Adrenal gland (tissue), 9 donors: ENCODE measurements at regions not wholly inside any gene's neighbourhood (a gene's known extent, or its start where the extent isn't known, plus 50 kb on each side); places are given as distances from the start of the nearest gene placed in this dataset.

Experiments
- DNase-seq, 7 donors: peaks; one replicate each; pipeline ENCODE4 v3.0.0-alpha.2; 2019 to 2020
- H3K27ac ChIP-seq, 5 donors: fragments of 200-600 bp; sonication (generic) in 4 of 5; 1 replicate in 3 of 5; 2 replicates in 2 of 5; pipeline versions ENCODE4 v1.5.1 to v1.8.0; 2016 to 2020; ENCODE audit warnings: mild to moderate bottlenecking in 1 of 5
- H3K27me3 ChIP-seq: fragments of 200-600 bp; 2 replicates; pipeline ENCODE4 v1.8.0; 2021
- H3K36me3 ChIP-seq, 2 donors: fragments of 200-600 bp; replicated peaks in 1 of 2; 1 replicate in 1 of 2; 2 replicates in 1 of 2; pipeline versions ENCODE4 v1.5.1 to v1.8.0; 2018 to 2022
- H3K4me1 ChIP-seq, 2 donors: fragments of 200-600 bp; replicated peaks in 1 of 2; 1 replicate in 1 of 2; 2 replicates in 1 of 2; pipeline versions ENCODE4 v1.5.1 to v1.8.0; 2018 to 2021
- H3K4me3 ChIP-seq, 4 donors: fragments of 200-600 bp; sonication (generic) in 3 of 4; one replicate each; pipeline ENCODE4 v1.5.1; 2016 to 2018
- H3K9me3 ChIP-seq, 3 donors: fragments of 200-600 bp; sonication (generic) in 1 of 3; replicated peaks in 1 of 3; 1 replicate in 2 of 3; 2 replicates in 1 of 3; pipeline versions ENCODE4 v1.5.1 to v1.8.0; 2016 to 2021
- CTCF ChIP-seq, 6 experiments: fragments of 450-650 bp in 4 of 6; fragments of 200-600 bp in 2 of 6; sonication (generic) in 1 of 6; IDR thresholded peaks; 1 replicate in 5 of 6; 2 replicates in 1 of 6; pipeline versions ENCODE4 v1.5.1 to v1.8.0; 2016 to 2021; ENCODE audit warnings: antibody characterized with exemption in 6 of 6, mild to moderate bottlenecking in 2 of 6, moderate library complexity in 1 of 6
- POLR2A ChIP-seq, 2 donors: fragments of 450-650 bp; IDR thresholded peaks; one replicate each; pipeline ENCODE4 v1.6.1; 2017; ENCODE audit warnings: antibody characterized with exemption in 2 of 2, mild to moderate bottlenecking in 2 of 2, moderate library complexity in 1 of 2
- WGBS, 4 donors: extraction: QIAGEN DNeasy Blood & Tissue Kit in 2 of 4; methylation state at CpG; one replicate each; pipeline versions ENCODE4 v1.1.5 to v1.1.7; 2013 to 2017; 5-methylcytosine and 5-hydroxymethylcytosine counted together
- intact Hi-C, 2 donors: fragments of 100-400 bp; cut with DNase I; formaldehyde crosslinking; loops; one replicate each; pipeline versions ENCODE4 v1.14.1 to v1.15.0; 2022 to 2023
- donor health status: healthy with polysubstance abuse.
- donor health status: Bipolar disorder and iron deficiency.
- donor health status: DM: yes; HTN: yes; CAD: no.
- donor health status: DM: no; HTN: no; CAD: no.
- donor health status: DM: no; HTN: no; CAD: no.

DNA sequence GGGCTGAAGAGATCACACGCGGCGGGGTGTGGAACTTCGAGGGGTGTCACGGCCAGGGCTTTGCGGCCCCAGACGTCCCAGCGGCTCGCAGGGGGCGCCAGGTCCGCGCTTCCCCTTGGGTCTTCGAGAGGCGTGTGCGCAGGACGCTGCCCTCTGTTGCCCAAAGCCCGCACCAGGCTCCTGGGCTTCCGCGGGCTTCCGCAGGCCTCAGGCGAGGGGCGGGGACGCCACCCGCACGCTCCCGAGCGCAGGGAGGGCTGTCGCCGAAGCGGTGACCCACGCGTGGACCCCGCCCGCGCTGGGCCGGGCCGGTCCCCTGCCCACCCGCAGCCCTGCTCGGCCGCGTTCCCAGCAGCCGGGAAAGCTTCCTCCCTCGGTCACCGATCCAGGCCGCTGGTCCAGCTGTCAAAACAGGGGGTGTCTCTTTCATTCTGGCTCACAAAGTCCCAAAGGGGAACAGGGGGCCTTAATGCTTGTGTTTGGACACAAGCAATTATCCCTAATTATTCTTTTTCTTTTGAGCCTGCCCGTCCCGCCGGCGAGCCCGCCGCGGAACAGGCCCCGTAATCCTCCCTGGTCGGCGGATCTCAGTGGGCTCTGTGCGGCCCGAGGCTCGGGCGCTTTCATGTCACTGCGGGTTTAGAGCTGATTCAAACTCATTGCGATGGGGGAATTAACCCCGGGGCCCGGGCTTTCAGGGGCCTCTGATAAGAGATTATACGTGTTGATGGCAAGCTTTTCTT lies 60.6 kb downstream of the TMEM174 start:
- TF ChIP-seq POLR2A (IDR thresholded peaks at IDR 0.05) (no peak), CTCF (IDR thresholded peaks at IDR 0.05) (no peak)
- Histone ChIP-seq H3K36me3 (no peaks in the 10 kb centered on the region), H3K27ac (no peak overlapping the region), H3K9me3 (no peaks in the 10 kb centered on the region), H3K4me3 (peak overlapping the region in 1 of 4 donors; percentile 53), H3K4me1 (peaks cover 10 to 11% of the 10 kb centered on the region in 2 donors), H3K27me3 (peaks cover 56% of the 10 kb centered on the region)
- 2 to 9% (median 2%) methylated on average over 9 to 64 of the region's 64 CpGs for WGBS, 4 donors
- DNase-seq: no peak
- intact Hi-C loops: no loop called here

GRCh38 chr5:73233053-73233460 lies 60.1 kb downstream of the TMEM174 start:
- Histone ChIP-seq H3K27ac (no peak overlapping the region), H3K4me1 (peaks cover 10 to 11% of the 10 kb centered on the region in 2 donors), H3K27me3 (peaks cover 51% of the 10 kb centered on the region), H3K4me3 (peak overlapping the region in 1 of 4 donors; percentile 53), H3K36me3 (no peaks in the 10 kb centered on the region), H3K9me3 (no peaks in the 10 kb centered on the region)
- TF ChIP-seq POLR2A (IDR thresholded peaks at IDR 0.05) (no peak), CTCF (IDR thresholded peaks at IDR 0.05) (no peak)
- no peak for DNase-seq
- intact Hi-C loops: no loop called here
- 13 to 27% (median 22%) methylated on average over 11 to 17 of the region's 17 CpGs for WGBS, 4 donors

DNA sequence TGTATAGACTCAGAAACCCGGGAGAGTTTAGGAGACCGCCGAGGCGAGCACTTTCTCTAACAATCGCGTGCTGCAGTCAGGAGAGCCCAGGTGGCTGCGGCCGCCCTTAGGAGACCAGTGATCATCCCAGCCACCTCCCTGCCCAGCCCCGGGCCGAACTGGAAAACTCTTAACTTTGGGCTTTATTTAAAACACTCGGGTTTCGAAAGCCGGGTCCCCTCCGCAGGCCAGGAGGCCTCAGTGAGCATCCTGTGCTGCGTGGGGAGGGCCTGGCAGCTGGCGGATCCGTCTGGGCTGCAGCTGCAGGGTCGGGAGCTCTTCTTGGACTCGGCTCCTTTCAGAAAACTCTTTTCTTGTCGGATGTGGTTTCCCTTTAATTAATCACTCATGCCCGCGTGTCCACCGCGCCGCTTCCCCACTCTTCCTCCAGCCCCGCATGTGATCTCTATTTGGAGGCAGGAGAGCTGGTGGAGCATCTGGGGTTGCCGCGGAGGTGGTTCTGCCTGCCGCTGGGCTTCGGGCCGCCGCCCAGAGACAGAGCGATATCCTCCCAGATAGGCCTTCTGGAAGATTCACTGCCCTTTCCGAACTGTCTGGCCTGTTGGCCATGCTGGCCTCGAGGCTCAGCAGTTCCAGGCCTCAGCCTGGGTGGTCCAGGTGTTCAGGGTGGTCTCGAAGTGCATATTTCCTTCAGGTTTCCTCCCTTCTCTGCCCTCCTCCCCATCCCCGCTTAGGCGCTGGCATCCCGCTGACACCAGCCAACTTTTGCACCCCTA lies 59.5 kb downstream of the TMEM174 start:
- peaks cover 51% of the 10 kb centered on the region for H3K27me3 ChIP-seq
- DNase-seq: no peak

More for the DNA sequence above, 59.5 kb downstream of the TMEM174 start:
- H3K27ac ChIP-seq: no peak overlapping the region
- WGBS, 4 donors: 30 to 42% (median 35%) methylated on average over 30 to 39 of the region's 39 CpGs
- no peak for TF ChIP-seq CTCF (IDR thresholded peaks at IDR 0.05)
- H3K4me1 ChIP-seq: peaks cover 10 to 11% of the 10 kb centered on the region in 2 donors
- H3K9me3 ChIP-seq: no peaks in the 10 kb centered on the region
- H3K4me3 ChIP-seq: no peak overlapping the region
- intact Hi-C loops: no loop called here
- no peaks in the 10 kb centered on the region for H3K36me3 ChIP-seq
